H9 (cell line): ENCODE measurements at regions not wholly inside any gene's neighbourhood (a gene's known extent, or its start where the extent isn't known, plus 50 kb on each side); places are given as distances from the start of the nearest gene placed in this dataset.
A peak's percentile ranks its signal among the peaks of the same experiment; 100 is the strongest.

Source experiments
- DNase-seq: peaks from one replicate; pipeline ENCODE4 v3.0.0-alpha.2; 2017
- H2AFZ ChIP-seq: one replicate; pipeline ENCODE4 v1.6.1; 2013; ENCODE audit warnings: mild to moderate bottlenecking, low read length, control low read depth, moderate library complexity
- H2AK5ac ChIP-seq: 2 replicates; pipeline ENCODE4 v1.6.1; 2013; ENCODE audit warnings: low read length, control low read depth, mixed read lengths; ENCODE audit not compliant: insufficient read length
- H2BK120ac ChIP-seq: one replicate; pipeline ENCODE4 v1.6.1; 2013; ENCODE audit warnings: low read depth, mild to moderate bottlenecking, low read length, control low read depth, inconsistent platforms; ENCODE audit not compliant: poor library complexity, severe bottlenecking
- H2BK12ac ChIP-seq: 2 replicates; pipeline ENCODE4 v1.6.1; 2013; ENCODE audit warnings: low read length, control low read depth, mixed read lengths, low read depth; ENCODE audit not compliant: insufficient read length
- H2BK15ac ChIP-seq: 2 replicates; pipeline ENCODE4 v1.6.1; 2013; ENCODE audit warnings: low read depth, low read length, control low read depth
- H2BK20ac ChIP-seq: one replicate; pipeline ENCODE4 v1.6.1; 2013; ENCODE audit warnings: low read depth, mild to moderate bottlenecking, low read length, control low read depth, inconsistent platforms; ENCODE audit not compliant: poor library complexity, severe bottlenecking
- H2BK5ac ChIP-seq: 2 replicates; pipeline ENCODE4 v1.6.1; 2013; ENCODE audit warnings: low read length, control low read depth, mixed read lengths; ENCODE audit not compliant: insufficient read length
- H3K14ac ChIP-seq: 2 replicates; pipeline ENCODE4 v1.6.1; 2013; ENCODE audit warnings: low read length, control low read depth; ENCODE audit not compliant: insufficient read depth
- H3K18ac ChIP-seq: 2 replicates; pipeline ENCODE4 v1.6.1; 2013; ENCODE audit warnings: low read depth, mild to moderate bottlenecking, mixed read lengths, low read length, control low read depth; ENCODE audit not compliant: insufficient read length
- H3K23ac ChIP-seq: 2 replicates; pipeline ENCODE4 v1.6.1; 2013; ENCODE audit warnings: low read length, control low read depth, mixed read lengths, low read depth; ENCODE audit not compliant: insufficient read length
- H3K23me2 ChIP-seq: 2 replicates; pipeline ENCODE4 v1.6.1; 2013; ENCODE audit warnings: low read depth, mild to moderate bottlenecking, mixed read lengths, low read length, control low read depth; ENCODE audit not compliant: insufficient read length, poor library complexity, severe bottlenecking
- H3K27ac ChIP-seq: 2 replicates; pipeline ENCODE4 v1.5.1; 2013; ENCODE audit warnings: low read length, control low read depth, mixed read lengths, low read depth; ENCODE audit not compliant: insufficient read length
- H3K27me3 ChIP-seq: 2 replicates; pipeline ENCODE4 v1.6.1; 2013; ENCODE audit warnings: low read length, control low read depth, inconsistent platforms; ENCODE audit not compliant: insufficient read depth
- H3K4ac ChIP-seq: 2 replicates; pipeline ENCODE4 v1.6.1; 2013; ENCODE audit warnings: low read depth, mild to moderate bottlenecking, control low read depth, inconsistent platforms, low read length, moderate library complexity
- H3K4me1 ChIP-seq: 2 replicates; pipeline ENCODE4 v1.6.1; 2013; ENCODE audit warnings: low read length, control low read depth, inconsistent platforms; ENCODE audit not compliant: insufficient read depth
- H3K4me2 ChIP-seq: 2 replicates; pipeline ENCODE4 v1.6.1; 2013; ENCODE audit warnings: low read length, control low read depth, mixed read lengths; ENCODE audit not compliant: insufficient read length, insufficient read depth
- H3K56ac ChIP-seq: 2 replicates; pipeline ENCODE4 v1.6.1; 2013; ENCODE audit warnings: low read depth, mild to moderate bottlenecking, mixed read lengths, low read length, control low read depth; ENCODE audit not compliant: insufficient read length
- H3K79me1 ChIP-seq: 2 replicates; pipeline ENCODE4 v1.6.1; 2013; ENCODE audit warnings: low read depth, mild to moderate bottlenecking, moderate library complexity, low read length, control low read depth, inconsistent platforms; ENCODE audit not compliant: insufficient read depth, poor library complexity, severe bottlenecking
- H3K79me2 ChIP-seq: 2 replicates; pipeline ENCODE4 v1.6.1; 2013; ENCODE audit warnings: low read length, control low read depth, inconsistent platforms; ENCODE audit not compliant: insufficient read depth
- H3K9ac ChIP-seq: 2 replicates; pipeline ENCODE4 v1.6.1; 2013; ENCODE audit warnings: low read length, control low read depth, mixed read lengths; ENCODE audit not compliant: insufficient read length; ENCODE audit errors: extremely low read depth
- H3K9me3 ChIP-seq: one replicate; pipeline ENCODE4 v1.6.1; 2013; ENCODE audit warnings: low read depth, low read length, inconsistent platforms; ENCODE audit not compliant: control insufficient read depth
- H3T11ph ChIP-seq: one replicate; pipeline ENCODE4 v1.6.1; 2013; ENCODE audit warnings: mild to moderate bottlenecking, low read length, control low read depth, inconsistent platforms
- H4K20me1 ChIP-seq: one replicate; pipeline ENCODE4 v1.6.1; 2013; ENCODE audit not compliant: control insufficient read depth, insufficient read length, insufficient read depth
- H4K5ac ChIP-seq: 2 replicates; pipeline ENCODE4 v1.6.1; 2013; ENCODE audit warnings: low read depth, mild to moderate bottlenecking, mixed read lengths, low read length, control low read depth; ENCODE audit not compliant: insufficient read length
- H4K8ac ChIP-seq: replicated peaks from 2 replicates; pipeline ENCODE4 v1.6.1; 2013; ENCODE audit warnings: low read length, control low read depth, mixed read lengths, low read depth; ENCODE audit not compliant: insufficient read length
- H4K91ac ChIP-seq: 2 replicates; pipeline ENCODE4 v1.6.1; 2013; ENCODE audit warnings: low read depth, mild to moderate bottlenecking, moderate library complexity, mixed read lengths, low read length, control low read depth; ENCODE audit not compliant: insufficient read length
- H3K27ac Mint-ChIP-seq, 3 experiments: 2 replicates in 2 of 3; 3 replicates in 1 of 3; pipeline ENCODE4 v1.8.0; 2020 to 2021; ENCODE audit warnings: mixed read lengths in 3 of 3, mild to moderate bottlenecking in 1 of 3, moderate library complexity in 1 of 3
- H3K27me3 Mint-ChIP-seq: 2 replicates; pipeline ENCODE4 v1.8.0; 2021; ENCODE audit warnings: low read depth, mild to moderate bottlenecking, moderate library complexity, mixed read lengths
- H3K36me3 Mint-ChIP-seq, 3 experiments: 2 replicates in 2 of 3; 3 replicates in 1 of 3; pipeline ENCODE4 v1.8.0; 2020 to 2021; ENCODE audit warnings: low read depth in 3 of 3, mixed read lengths in 3 of 3; ENCODE audit not compliant: insufficient read depth in 1 of 3
- H3K4me1 Mint-ChIP-seq, 2 experiments: 2 replicates each; pipeline ENCODE4 v1.8.0; 2020; ENCODE audit warnings: mixed read lengths in 2 of 2
- H3K4me3 Mint-ChIP-seq, 2 experiments: 2 replicates in 1 of 2; 3 replicates in 1 of 2; pipeline ENCODE4 v1.8.0; 2020 to 2021; ENCODE audit warnings: mild to moderate bottlenecking in 2 of 2, mixed read lengths in 2 of 2, moderate library complexity in 1 of 2
- H3K9me3 Mint-ChIP-seq, 2 experiments: 2 replicates in 1 of 2; 3 replicates in 1 of 2; pipeline ENCODE4 v1.8.0; 2020; ENCODE audit warnings: mild to moderate bottlenecking in 2 of 2, mixed read lengths in 2 of 2, moderate library complexity in 1 of 2
- CTCF ChIP-seq: fragments of 200-600 bp; sonication (generic); conservative IDR thresholded peaks from 3 replicates; pipeline ENCODE4 v1.8.0; 2021; ENCODE audit warnings: antibody characterized with exemption, mild to moderate bottlenecking
- WGBS: extraction: QIAGEN DNeasy Blood & Tissue Kit; methylation state at CpG from one replicate; pipeline ENCODE4 v1.1.7; 2013; ENCODE audit warnings: missing lambda C conversion rate, low lambda C conversion rate, mixed read lengths; ENCODE audit not compliant: insufficient read length; ENCODE audit errors: extremely low coverage; 5-methylcytosine and 5-hydroxymethylcytosine counted together

- no CpG with 5 or more reads among the region's 5 CpGs for WGBS
- Histone ChIP-seq H3K9me3 (no peaks in the 10 kb centered on the region), H3K4me1 (no peaks in the 10 kb centered on the region)
Observed at GRCh38 chrX:43106009-43106408, 328.0 kb upstream of the PPP1R2C start.

More at GRCh38 chrX:43106009-43106408, 328.0 kb upstream of the PPP1R2C start:
- Histone ChIP-seq H4K20me1 (no peaks in the 10 kb centered on the region), H3K56ac (no peak overlapping the region), H4K91ac (no peak overlapping the region), H2BK5ac (no peak overlapping the region), H3K27ac (no peak overlapping the region), H3K23me2 (no peaks in the 10 kb centered on the region), H3K18ac (no peak overlapping the region), H2AFZ (peak overlapping the region; percentile 71), H3K23ac (no peak overlapping the region), H2AK5ac (no peak overlapping the region), H3K79me1 (no peaks in the 10 kb centered on the region), H3K4ac (no peak overlapping the region), H3K14ac (no peak overlapping the region), H3K9ac (no peak overlapping the region), H2BK20ac (no peak overlapping the region), H2BK12ac (no peak overlapping the region), H3K79me2 (no peaks in the 10 kb centered on the region), H4K8ac (no peak overlapping the region), H4K5ac (no peak overlapping the region), H3K4me2 (no peak overlapping the region), H3K27me3 (no peaks in the 10 kb centered on the region), H2BK120ac (no peak overlapping the region), H3T11ph (no peak overlapping the region), H2BK15ac (no peak overlapping the region)
- H3K27me3 Mint-ChIP-seq = no peaks in the 10 kb centered on the region
- H3K9me3 Mint-ChIP-seq = peaks cover 0 to 39% of the 10 kb centered on the region in 2 experiments; a peak in 4 of 5 replicates
- peaks cover 0 to 6% (median 0%) of the 10 kb centered on the region in 3 experiments; a peak in 3 of 7 replicates for H3K36me3 Mint-ChIP-seq
- H3K4me1 Mint-ChIP-seq = peaks cover 13 to 15% of the 10 kb centered on the region in 2 experiments
- H3K27ac Mint-ChIP-seq = no peak overlapping the region
- TF ChIP-seq CTCF = no peak
- no peak overlapping the region for H3K4me3 Mint-ChIP-seq
- no peak for DNase-seq
